Ishikawa (cell line): ENCODE measurements at regions not wholly inside any gene's neighbourhood (a gene's known extent, or its start where the extent isn't known, plus 50 kb on each side); places are given as distances from the start of the nearest gene placed in this dataset.

ENCODE experiments used
- CEBPB ChIP-seq: IDR thresholded peaks from 2 replicates; pipeline ENCODE4 v1.6.1; 2012
- CREB1 ChIP-seq: IDR thresholded peaks from 2 replicates; pipeline ENCODE4 v1.6.1; 2012; ENCODE audit warnings: low read depth
- EGR1 ChIP-seq: IDR thresholded peaks from 2 replicates; pipeline ENCODE4 v1.6.1; 2012
- EP300 ChIP-seq: IDR thresholded peaks from 2 replicates; pipeline ENCODE4 v1.6.1; 2012; ENCODE audit warnings: borderline replicate concordance
- RAD21 ChIP-seq: IDR thresholded peaks from 2 replicates; pipeline ENCODE4 v1.6.1; 2012; ENCODE audit warnings: low read depth
- TAF1 ChIP-seq: IDR thresholded peaks from 2 replicates; pipeline ENCODE4 v1.6.1; 2012; ENCODE audit warnings: low read depth, mild to moderate bottlenecking
- TCF12 ChIP-seq: IDR thresholded peaks from 2 replicates; pipeline ENCODE4 v1.6.1; 2012; ENCODE audit warnings: low read depth
- TEAD4 ChIP-seq: IDR thresholded peaks from 2 replicates; pipeline ENCODE4 v1.6.1; 2012
- YY1 ChIP-seq: IDR thresholded peaks from 2 replicates; pipeline ENCODE4 v1.6.1; 2012; ENCODE audit warnings: low read depth
- ZBTB7A ChIP-seq: IDR thresholded peaks from 2 replicates; pipeline ENCODE4 v1.6.1; 2012; ENCODE audit warnings: low read depth
- TF ChIP-seq, protein P1 (sequence below): IDR thresholded peaks from 2 replicates; pipeline ENCODE4 v1.6.1; 2012; ENCODE audit warnings: low read depth, mild to moderate bottlenecking
- TF ChIP-seq, protein P2 (sequence below): IDR thresholded peaks from 2 replicates; pipeline ENCODE4 v1.6.1; 2012

DNA sequence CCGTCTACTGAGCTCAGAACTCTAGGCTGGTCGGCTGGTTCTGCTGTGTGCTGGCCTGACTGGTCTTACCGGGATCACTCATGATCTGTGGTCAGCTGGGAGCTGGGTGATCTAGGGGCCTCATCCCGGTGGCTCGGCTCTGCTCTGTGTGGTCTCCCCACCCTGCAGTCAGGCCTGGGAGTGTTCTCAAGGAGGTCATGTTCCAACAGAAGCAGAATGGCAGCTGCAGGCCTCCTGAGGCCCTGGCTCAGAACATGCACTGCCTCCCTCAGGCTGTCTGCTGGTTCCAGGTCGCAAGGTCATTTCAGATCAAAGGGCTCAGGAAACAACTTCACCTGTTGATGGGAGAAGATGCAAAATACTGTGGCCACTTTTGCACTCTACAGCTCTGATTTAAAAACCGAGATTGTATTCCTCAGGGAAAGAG, 81.1 kb upstream of the RFX8 start:
- TF ChIP-seq EP300 (no peak), TCF12 (no peak), CREB1 (no peak), YY1 (no peak), RAD21 (no peak), TAF1 (no peak), EGR1 (no peak), TEAD4 (no peak), ZBTB7A (no peak), CEBPB (no peak)
- TF ChIP-seq, protein P1, sequence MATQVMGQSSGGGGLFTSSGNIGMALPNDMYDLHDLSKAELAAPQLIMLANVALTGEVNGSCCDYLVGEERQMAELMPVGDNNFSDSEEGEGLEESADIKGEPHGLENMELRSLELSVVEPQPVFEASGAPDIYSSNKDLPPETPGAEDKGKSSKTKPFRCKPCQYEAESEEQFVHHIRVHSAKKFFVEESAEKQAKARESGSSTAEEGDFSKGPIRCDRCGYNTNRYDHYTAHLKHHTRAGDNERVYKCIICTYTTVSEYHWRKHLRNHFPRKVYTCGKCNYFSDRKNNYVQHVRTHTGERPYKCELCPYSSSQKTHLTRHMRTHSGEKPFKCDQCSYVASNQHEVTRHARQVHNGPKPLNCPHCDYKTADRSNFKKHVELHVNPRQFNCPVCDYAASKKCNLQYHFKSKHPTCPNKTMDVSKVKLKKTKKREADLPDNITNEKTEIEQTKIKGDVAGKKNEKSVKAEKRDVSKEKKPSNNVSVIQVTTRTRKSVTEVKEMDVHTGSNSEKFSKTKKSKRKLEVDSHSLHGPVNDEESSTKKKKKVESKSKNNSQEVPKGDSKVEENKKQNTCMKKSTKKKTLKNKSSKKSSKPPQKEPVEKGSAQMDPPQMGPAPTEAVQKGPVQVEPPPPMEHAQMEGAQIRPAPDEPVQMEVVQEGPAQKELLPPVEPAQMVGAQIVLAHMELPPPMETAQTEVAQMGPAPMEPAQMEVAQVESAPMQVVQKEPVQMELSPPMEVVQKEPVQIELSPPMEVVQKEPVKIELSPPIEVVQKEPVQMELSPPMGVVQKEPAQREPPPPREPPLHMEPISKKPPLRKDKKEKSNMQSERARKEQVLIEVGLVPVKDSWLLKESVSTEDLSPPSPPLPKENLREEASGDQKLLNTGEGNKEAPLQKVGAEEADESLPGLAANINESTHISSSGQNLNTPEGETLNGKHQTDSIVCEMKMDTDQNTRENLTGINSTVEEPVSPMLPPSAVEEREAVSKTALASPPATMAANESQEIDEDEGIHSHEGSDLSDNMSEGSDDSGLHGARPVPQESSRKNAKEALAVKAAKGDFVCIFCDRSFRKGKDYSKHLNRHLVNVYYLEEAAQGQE = no peak
- TF ChIP-seq, protein P2, sequence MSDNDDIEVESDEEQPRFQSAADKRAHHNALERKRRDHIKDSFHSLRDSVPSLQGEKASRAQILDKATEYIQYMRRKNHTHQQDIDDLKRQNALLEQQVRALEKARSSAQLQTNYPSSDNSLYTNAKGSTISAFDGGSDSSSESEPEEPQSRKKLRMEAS = no peak
